Gastroesophageal sphincter (tissue), 3 donors: ENCODE measurements at regions not wholly inside any gene's neighbourhood (a gene's known extent, or its start where the extent isn't known, plus 50 kb on each side); places are given as distances from the start of the nearest gene placed in this dataset.

Experiments used
- CTCF ChIP-seq, 4 experiments: fragments of 200-600 bp in 2 of 4; fragments of 450-650 bp in 2 of 4; sonication (generic) in 1 of 4; IDR thresholded peaks; one replicate each; pipeline ENCODE4 v1.5.1; 2017 to 2019; ENCODE audit warnings: antibody characterized with exemption in 4 of 4, mild to moderate bottlenecking in 2 of 4, moderate library complexity in 2 of 4
- EP300 ChIP-seq: sonication (generic); formaldehyde crosslinking; IDR thresholded peaks from one replicate; pipeline ENCODE4 v1.6.1; 2017; ENCODE audit warnings: antibody characterized with exemption, mild to moderate bottlenecking
- POLR2A ChIP-seq, 2 donors: fragments of 450-650 bp; IDR thresholded peaks; one replicate each; pipeline ENCODE4 v1.6.1; 2017; ENCODE audit warnings: antibody characterized with exemption in 2 of 2, mild to moderate bottlenecking in 2 of 2, moderate library complexity in 1 of 2
- POLR2AphosphoS5 ChIP-seq: sonication (generic); formaldehyde crosslinking; IDR thresholded peaks from one replicate; pipeline ENCODE4 v1.6.1; 2017; ENCODE audit warnings: antibody characterized with exemption

GRCh38 chr4:100022792-100023222 is 72.7 kb upstream of the H2AZ1 start:
- TF ChIP-seq POLR2A (IDR thresholded peaks at IDR 0.05): no peak
- no peak for TF ChIP-seq CTCF (IDR thresholded peaks at IDR 0.05)
- no peak for TF ChIP-seq POLR2AphosphoS5
- TF ChIP-seq EP300: no peak
